Thymus (tissue), 11 donors: ENCODE measurements at regions not wholly inside any gene's neighbourhood (a gene's known extent, or its start where the extent isn't known, plus 50 kb on each side); places are given as distances from the start of the nearest gene placed in this dataset.
"Not testable (repeated sequence)": the region's sequence is repeated elsewhere in the genome, so short reads cannot be mapped to it uniquely, and the experiment has no call there.

Experiments used
- DNase-seq, 9 donors: peaks; one replicate each; pipeline ENCODE4 v3.0.0-alpha.2; 2013; ENCODE audit warnings: low spot score in 9 of 9, low read depth in 6 of 9, missing footprints in 1 of 9
- H3K27ac ChIP-seq, 2 donors: one replicate each; pipeline ENCODE4 v1.5.1; 2013; ENCODE audit warnings: control low read depth in 1 of 2, low read depth in 1 of 2, low read length in 1 of 2, mild to moderate bottlenecking in 1 of 2, moderate library complexity in 1 of 2
- H3K27me3 ChIP-seq, 2 donors: one replicate each; pipeline ENCODE4 v1.5.1; 2013; ENCODE audit warnings: low read length in 1 of 2; ENCODE audit not compliant: control insufficient read depth in 2 of 2, insufficient read depth in 1 of 2
- H3K36me3 ChIP-seq, 2 donors: one replicate each; pipeline ENCODE4 v1.5.1; 2013; ENCODE audit warnings: low read length in 1 of 2, mild to moderate bottlenecking in 1 of 2, moderate library complexity in 1 of 2; ENCODE audit not compliant: control insufficient read depth in 2 of 2, insufficient read depth in 2 of 2
- H3K4me1 ChIP-seq, 2 donors: one replicate each; pipeline ENCODE4 v1.5.1; 2013; ENCODE audit warnings: low read length in 2 of 2; ENCODE audit not compliant: control insufficient read depth in 2 of 2, insufficient read depth in 2 of 2
- H3K4me3 ChIP-seq, 2 donors: one replicate each; pipeline ENCODE4 v1.5.1; 2013; ENCODE audit warnings: low read length in 2 of 2, control low read depth in 1 of 2, mild to moderate bottlenecking in 1 of 2
- H3K9me3 ChIP-seq, 2 donors: one replicate each; pipeline ENCODE4 v1.5.1; 2013; ENCODE audit warnings: low read length in 1 of 2, mild to moderate bottlenecking in 1 of 2; ENCODE audit not compliant: control insufficient read depth in 2 of 2, insufficient read depth in 1 of 2
- WGBS: extraction: QIAGEN DNeasy Blood & Tissue Kit; methylation state at CpG from one replicate; pipeline ENCODE4 v1.1.7; 2013; 5-methylcytosine and 5-hydroxymethylcytosine counted together
- donor health status: healthy.

- no peak overlapping the region for H3K4me3 ChIP-seq
- peaks cover 0 to 6% of the 10 kb centered on the region in 2 donors for H3K36me3 ChIP-seq
- 97% methylated on average over 2 of the region's 2 CpGs for WGBS
- no peaks in the 10 kb centered on the region for H3K9me3 ChIP-seq
- no peak for DNase-seq
- no peaks in the 10 kb centered on the region for H3K27me3 ChIP-seq
- no peak overlapping the region for H3K27ac ChIP-seq
- H3K4me1 ChIP-seq = no peaks in the 10 kb centered on the region
Observed at GRCh38 chr10:45534572-45534971, 138.0 kb downstream of the ZFAND4 start.

- no peak overlapping the region for H3K27ac ChIP-seq
- no peaks in the 10 kb centered on the region for H3K4me1 ChIP-seq
- H3K4me3 ChIP-seq = no peak overlapping the region
- no peaks in the 10 kb centered on the region for H3K27me3 ChIP-seq
- no peaks in the 10 kb centered on the region for H3K9me3 ChIP-seq
- H3K36me3 ChIP-seq = peaks cover 0 to 6% of the 10 kb centered on the region in 2 donors
- no peak for DNase-seq
- 98% methylated on average over 1 of the region's 1 CpG for WGBS
Observed at GRCh38 chr10:45532480-45532879, 140.1 kb downstream of the ZFAND4 start.

GRCh38 chr10:45526309-45526905, 146.2 kb downstream of the ZFAND4 start:
- Histone ChIP-seq H3K27ac (no peak overlapping the region), H3K4me1 (no peaks in the 10 kb centered on the region), H3K9me3 (no peaks in the 10 kb centered on the region), H3K27me3 (no peaks in the 10 kb centered on the region), H3K36me3 (no peaks in the 10 kb centered on the region), H3K4me3 (no peak overlapping the region)
- DNase-seq = no peak
- WGBS = 96% methylated on average over 3 of the region's 3 CpGs

GRCh38 chr10:45520476-45520875, 146.5 kb downstream of the ALOX5 start:
- 97% methylated on average over 4 of the region's 4 CpGs for WGBS
- H3K9me3 ChIP-seq = no peaks in the 10 kb centered on the region
- no peak for DNase-seq
- no peaks in the 10 kb centered on the region for H3K4me1 ChIP-seq
- H3K27ac ChIP-seq = no peak overlapping the region
- no peaks in the 10 kb centered on the region for H3K36me3 ChIP-seq
- H3K4me3 ChIP-seq = no peak overlapping the region
- no peaks in the 10 kb centered on the region for H3K27me3 ChIP-seq

- Histone ChIP-seq H3K9me3 (no peaks in the 10 kb centered on the region), H3K27ac (no peak overlapping the region), H3K4me3 (no peak overlapping the region), H3K36me3 (no peaks in the 10 kb centered on the region), H3K27me3 (no peaks in the 10 kb centered on the region), H3K4me1 (peaks cover 0 to 3% of the 10 kb centered on the region in 2 donors)
- 95% methylated on average over 1 of the region's 1 CpG for WGBS
- DNase-seq = no peak
Observed at GRCh38 chr10:45518741-45519140, 144.7 kb downstream of the ALOX5 start.

GRCh38 chr10:45515630-45516029, 141.6 kb downstream of the ALOX5 start:
- DNase-seq = no peak
- no peak overlapping the region for H3K4me3 ChIP-seq
- no peaks in the 10 kb centered on the region for H3K27me3 ChIP-seq
- peaks cover 0 to 3% of the 10 kb centered on the region in 2 donors for H3K4me1 ChIP-seq
- no peaks in the 10 kb centered on the region for H3K36me3 ChIP-seq
- H3K27ac ChIP-seq = no peak overlapping the region
- 95% methylated on average over 6 of the region's 6 CpGs for WGBS
- H3K9me3 ChIP-seq = no peaks in the 10 kb centered on the region

- H3K27me3 ChIP-seq = no peaks in the 10 kb centered on the region
- H3K36me3 ChIP-seq = no peaks in the 10 kb centered on the region
- H3K27ac ChIP-seq = no peak overlapping the region
- H3K4me1 ChIP-seq = peaks cover 0 to 3% of the 10 kb centered on the region in 2 donors
- no peak for DNase-seq
- no peaks in the 10 kb centered on the region for H3K9me3 ChIP-seq
- 91% methylated on average over 12 of the region's 12 CpGs for WGBS
- no peak overlapping the region for H3K4me3 ChIP-seq
Observed at GRCh38 chr10:45514291-45515270, 140.6 kb downstream of the ALOX5 start.

GRCh38 chr10:45513551-45513950, 139.5 kb downstream of the ALOX5 start:
- DNase-seq = no peak
- Histone ChIP-seq H3K27me3 (no peaks in the 10 kb centered on the region), H3K4me3 (no peak overlapping the region), H3K4me1 (peaks cover 0 to 3% of the 10 kb centered on the region in 2 donors), H3K9me3 (no peaks in the 10 kb centered on the region), H3K36me3 (no peaks in the 10 kb centered on the region), H3K27ac (no peak overlapping the region)
- 63% methylated on average over 3 of the region's 3 CpGs for WGBS

- 97% methylated on average over 36 of the region's 37 CpGs for WGBS
- DNase-seq, H3K27ac ChIP-seq, H3K9me3 ChIP-seq, H3K36me3 ChIP-seq, H3K4me3 ChIP-seq, H3K4me1 ChIP-seq, H3K27me3 ChIP-seq: not testable (repeated sequence)
Observed at GRCh38 chr10:45511926-45512325, 137.9 kb downstream of the ALOX5 start.
